ENCODE measurements at regions not wholly inside any gene's neighbourhood (a gene's known extent, or its start where the extent isn't known, plus 50 kb on each side); places are given as distances from the start of the nearest gene placed in this dataset.

GRCh38 chr5:89471115-89471514 lies 588.1 kb upstream of the MEF2C start:
- no peak for DNase-seq

- DNase-seq = no peak
These were observed 587.7 kb upstream of the MEF2C start for GRCh38 chr5:89470658-89471057.

- no peak for DNase-seq
These were observed 575.3 kb upstream of the MEF2C start for GRCh38 chr5:89458332-89458656.

GRCh38 chr5:89457411-89458331 lies 574.7 kb upstream of the MEF2C start:
- DNase-seq = no peak

GRCh38 chr5:89452081-89452480 lies 569.1 kb upstream of the MEF2C start:
- no peak for DNase-seq

- no peak for DNase-seq
These were observed 568.3 kb upstream of the MEF2C start for GRCh38 chr5:89451263-89451662.

GRCh38 chr5:89450149-89450538 lies 567.2 kb upstream of the MEF2C start:
- DNase-seq = no peak

- no peak for DNase-seq
These were observed 566.6 kb upstream of the MEF2C start for GRCh38 chr5:89449392-89450148.

GRCh38 chr5:89447027-89447426 lies 564.0 kb upstream of the MEF2C start:
- no peak for DNase-seq

- DNase-seq = no peak
These were observed 562.2 kb upstream of the MEF2C start for GRCh38 chr5:89445106-89445745.

GRCh38 chr5:89444088-89444487 lies 561.1 kb upstream of the MEF2C start:
- no peak for DNase-seq

GRCh38 chr5:89443508-89443907 lies 560.5 kb upstream of the MEF2C start:
- no peak for DNase-seq

GRCh38 chr5:89441965-89442364 lies 559.0 kb upstream of the MEF2C start:
- DNase-seq = no peak

GRCh38 chr5:89440670-89441069 lies 557.7 kb upstream of the MEF2C start:
- no peak for DNase-seq

- no peak for DNase-seq
These were observed 554.8 kb upstream of the MEF2C start for GRCh38 chr5:89437450-89438435.

GRCh38 chr5:89436464-89436863 lies 553.5 kb upstream of the MEF2C start:
- no peak for DNase-seq

GRCh38 chr5:89435347-89435746 lies 552.4 kb upstream of the MEF2C start:
- DNase-seq = no peak

GRCh38 chr5:89428624-89429023 lies 545.6 kb upstream of the MEF2C start:
- DNase-seq = no peak

GRCh38 chr5:89425062-89425461 lies 542.1 kb upstream of the MEF2C start:
- no peak for DNase-seq

GRCh38 chr5:89421035-89421434 lies 538.1 kb upstream of the MEF2C start:
- no peak for DNase-seq

- DNase-seq = no peak
These were observed 535.6 kb upstream of the MEF2C start for GRCh38 chr5:89418407-89419085.

Measured in renal pelvis (tissue), 1 donor.